CD4-positive, alpha-beta T cell treated with Interleukin-4 for 1 hour (primary cell): ENCODE measurements at regions not wholly inside any gene's neighbourhood (a gene's known extent, or its start where the extent isn't known, plus 50 kb on each side); places are given as distances from the start of the nearest gene placed in this dataset.

Experiments used
- DNase-seq, 2 donors: peaks; one replicate each; pipeline ENCODE4 v3.0.0-alpha.2; 2020 to 2022

DNA sequence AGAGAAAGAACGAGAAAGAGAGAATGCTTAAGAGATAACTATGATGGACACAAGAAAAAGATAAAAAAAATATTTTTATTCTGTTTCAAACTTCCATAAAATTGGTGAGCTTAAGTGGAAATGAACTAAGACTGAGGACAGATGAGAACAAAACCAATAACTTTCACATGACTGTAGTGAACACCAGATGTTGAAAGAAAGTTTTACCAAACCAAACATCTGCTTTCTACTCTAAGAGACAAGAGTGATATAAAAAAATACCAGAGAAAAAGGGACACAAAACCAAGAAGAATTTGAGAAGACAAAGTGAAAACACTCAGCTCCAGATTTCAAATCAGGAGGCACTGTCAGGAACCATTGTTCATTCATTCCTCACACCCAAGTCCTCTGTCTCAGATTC is 147.9 kb downstream of the IMPG2 start:
- DNase-seq = no peak

DNA sequence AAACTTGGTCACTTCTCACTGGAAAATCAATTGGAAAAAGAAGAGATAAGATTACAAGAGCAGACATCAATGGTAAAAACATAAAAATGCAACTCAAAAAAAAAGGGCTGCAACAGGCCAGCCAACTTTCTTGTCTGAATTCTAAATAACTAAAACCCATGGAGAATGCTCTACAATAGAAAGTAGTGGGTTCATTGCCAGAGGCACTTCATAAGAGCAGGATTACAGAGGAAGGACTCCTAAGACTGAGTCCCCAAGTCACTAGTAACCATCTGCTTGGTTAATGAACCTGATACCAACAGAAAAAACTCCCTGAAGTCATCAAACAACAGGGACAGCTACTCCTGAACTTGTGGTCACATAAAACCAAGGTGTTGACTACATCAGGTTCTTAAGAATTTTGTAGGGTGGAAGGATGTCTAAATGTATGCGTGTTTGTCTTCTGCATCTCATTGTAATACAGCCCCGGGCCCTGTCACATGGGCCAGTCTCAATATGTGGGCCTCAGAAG is 148.6 kb downstream of the IMPG2 start:
- DNase-seq = no peak

DNA sequence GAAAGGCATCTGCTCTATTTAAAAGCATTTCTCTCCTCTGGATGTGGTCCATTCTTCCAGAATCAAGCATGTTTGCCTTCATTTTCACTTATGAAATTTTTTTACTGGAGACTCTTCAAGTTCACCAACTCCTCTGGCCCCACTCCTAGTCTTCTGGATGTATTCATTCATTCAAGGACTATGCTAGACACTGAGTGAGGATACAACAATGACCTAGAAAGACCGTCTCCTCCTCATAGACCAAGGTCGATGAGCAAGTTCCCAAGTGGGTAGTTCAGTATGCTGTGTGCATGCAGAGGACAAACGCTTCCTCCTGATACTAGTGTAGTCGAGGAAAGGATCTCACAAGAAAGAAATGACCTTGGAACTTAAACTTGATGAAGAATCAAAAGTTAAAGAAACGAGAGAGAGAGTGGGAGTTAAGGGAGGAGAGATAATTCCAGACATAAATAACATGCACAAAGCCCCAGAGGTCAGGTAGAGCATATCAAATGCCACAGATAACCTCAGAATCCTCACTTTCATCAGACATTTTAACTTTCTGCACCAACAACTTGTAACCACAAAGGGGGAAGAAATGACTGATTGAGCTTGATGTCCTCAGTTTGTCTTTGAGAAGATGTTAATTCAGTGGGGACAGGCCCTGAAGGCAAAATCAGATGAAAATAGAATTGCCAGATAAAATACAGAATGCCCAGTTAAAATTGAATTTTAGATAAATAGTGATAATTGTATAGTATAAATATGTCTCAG is 149.4 kb downstream of the IMPG2 start:
- DNase-seq = no peak

DNA sequence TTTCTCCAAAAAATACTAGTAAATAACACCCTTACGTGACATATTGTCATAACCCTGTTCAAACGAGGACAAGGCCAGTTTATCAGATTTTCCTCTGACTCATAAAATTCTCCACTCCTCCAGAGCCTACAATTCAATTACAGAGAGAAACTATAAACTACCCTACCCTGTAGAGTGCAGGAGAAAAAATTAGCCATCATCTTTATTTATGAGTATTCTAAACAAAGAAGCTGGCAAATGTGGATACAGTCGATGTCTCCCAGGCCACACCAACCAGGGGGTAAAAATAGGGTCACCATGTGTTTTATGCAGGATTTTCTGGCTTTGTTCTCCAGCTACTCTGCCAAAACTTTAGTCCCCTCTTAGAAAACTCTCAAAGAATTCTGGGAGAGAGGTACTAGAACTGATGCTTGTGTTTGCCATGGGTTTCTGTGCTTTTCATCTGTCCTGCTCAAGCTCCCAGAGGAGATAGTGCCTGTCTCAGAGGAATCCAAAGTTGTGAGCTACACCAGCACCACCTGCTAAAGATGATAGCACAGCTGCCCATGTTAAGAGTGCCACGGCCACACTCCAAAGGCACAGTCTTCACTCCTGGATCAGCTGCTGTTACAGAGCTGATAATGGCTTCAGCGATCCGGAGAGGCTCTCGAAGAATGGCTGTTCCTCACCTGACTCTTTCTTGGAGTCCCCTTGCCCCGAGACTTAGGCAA is 150.2 kb downstream of the IMPG2 start:
- no peak for DNase-seq

DNA sequence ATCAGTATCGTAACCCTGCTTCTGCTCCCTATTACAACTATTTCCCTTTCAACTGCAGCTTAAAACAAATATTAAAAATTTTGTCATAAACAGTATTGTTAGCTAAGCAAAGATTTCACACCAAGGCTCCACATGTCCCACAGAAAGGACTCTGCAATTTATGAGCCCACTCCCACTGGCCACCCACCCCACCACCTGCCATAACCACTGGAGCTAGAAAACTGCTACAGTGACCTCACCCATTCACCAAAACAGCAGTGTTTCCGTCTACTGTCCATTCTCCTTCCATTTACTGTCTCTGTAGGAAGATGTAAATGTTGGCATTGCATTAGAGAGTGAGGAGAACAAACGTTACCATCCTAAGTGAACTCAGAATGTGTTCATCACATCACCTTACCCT is 150.9 kb downstream of the IMPG2 start:
- no peak for DNase-seq

DNA sequence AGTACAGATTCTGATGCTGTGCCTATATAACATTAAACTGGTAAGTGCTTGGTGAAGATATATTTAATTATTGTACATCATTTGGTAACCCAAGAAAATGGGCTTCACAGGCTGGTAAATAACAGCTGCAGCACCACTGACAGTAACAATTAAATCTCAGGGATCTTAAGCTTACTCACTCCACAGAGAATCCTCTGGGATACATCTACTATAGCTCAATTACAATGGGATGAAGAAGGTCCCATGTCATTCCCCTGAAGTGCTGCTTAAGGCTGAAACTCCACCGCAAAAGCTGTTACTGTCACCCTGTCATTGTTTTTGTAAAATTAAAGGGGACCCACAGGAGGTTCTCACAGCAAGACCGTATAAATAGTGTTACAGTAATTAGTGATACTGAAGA is 153.0 kb downstream of the IMPG2 start:
- DNase-seq = no peak

DNA sequence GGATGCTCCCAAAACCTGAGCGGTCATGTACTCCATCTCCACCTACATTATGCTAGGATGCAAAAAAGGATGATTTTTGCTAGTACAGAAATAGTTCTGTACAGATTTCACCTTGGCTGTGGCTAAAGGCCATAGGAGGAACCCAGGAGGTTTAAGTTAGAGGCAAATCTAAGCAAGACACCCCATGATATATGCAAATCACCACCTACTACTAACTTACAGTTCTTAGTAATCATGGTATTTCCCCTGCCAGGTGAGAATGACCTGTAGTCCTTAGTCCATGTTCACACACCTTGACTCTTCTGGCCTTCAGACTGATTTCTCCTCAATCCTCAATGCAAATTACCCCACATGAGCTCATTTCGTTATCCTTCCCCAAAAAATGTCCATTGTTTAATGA is 154.2 kb downstream of the IMPG2 start:
- no peak for DNase-seq

DNA sequence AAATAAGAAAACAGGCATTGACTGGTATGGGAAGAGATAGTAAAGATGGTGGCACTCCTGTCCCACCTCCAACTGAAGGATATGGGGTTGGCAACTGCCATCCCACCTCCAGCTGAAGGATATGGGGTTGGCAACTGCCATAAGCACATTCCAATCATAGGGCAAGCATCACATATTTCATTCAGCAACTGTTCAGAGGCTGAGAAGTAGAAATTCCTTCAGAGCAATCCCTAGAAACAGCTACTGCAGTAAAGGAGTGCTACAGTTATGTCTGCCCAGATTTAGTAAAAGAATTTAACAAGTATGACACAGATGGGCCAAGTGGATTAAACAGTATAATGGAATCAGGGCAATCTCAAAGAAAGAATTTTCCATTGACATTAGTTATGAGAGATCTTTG is 156.8 kb downstream of the IMPG2 start:
- no peak for DNase-seq

DNA sequence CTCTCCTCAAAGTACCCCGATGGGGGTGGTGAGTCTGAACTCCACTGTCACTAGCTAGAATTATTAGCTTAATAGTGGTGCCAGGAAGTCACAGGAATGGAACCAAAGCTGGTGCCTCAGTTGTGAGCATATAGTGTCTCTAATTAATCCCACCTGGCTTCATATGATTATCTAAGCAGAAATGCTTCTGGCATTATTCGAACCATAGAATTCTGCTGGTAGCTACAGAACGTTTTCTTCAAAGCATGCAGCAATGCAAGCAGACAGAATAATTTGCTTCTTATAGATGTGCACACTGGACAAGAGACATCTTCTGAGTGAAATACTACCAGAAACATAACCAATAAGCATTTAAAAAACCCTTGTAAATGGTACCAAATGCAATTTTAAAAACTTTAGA is 160.9 kb downstream of the IMPG2 start:
- DNase-seq = no peak

DNA sequence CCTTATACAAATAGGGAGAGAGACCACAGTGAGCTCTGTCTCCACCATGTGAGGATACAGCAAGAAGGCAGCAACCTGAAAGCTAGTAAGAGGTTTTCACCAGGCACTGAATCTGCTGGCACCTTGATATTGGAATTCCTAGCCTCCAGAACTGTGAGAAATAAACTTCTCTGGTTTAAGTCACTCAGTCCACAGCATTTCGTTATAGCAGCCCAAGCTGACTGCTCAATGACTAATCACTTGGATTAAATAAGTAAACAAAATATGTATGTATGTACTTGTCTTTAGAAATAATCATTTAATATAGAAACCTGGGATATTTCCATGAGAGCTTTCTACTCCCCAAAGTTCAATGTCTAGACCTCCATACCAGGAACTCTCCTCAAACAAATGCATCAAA is 162.0 kb downstream of the IMPG2 start:
- no peak for DNase-seq

DNA sequence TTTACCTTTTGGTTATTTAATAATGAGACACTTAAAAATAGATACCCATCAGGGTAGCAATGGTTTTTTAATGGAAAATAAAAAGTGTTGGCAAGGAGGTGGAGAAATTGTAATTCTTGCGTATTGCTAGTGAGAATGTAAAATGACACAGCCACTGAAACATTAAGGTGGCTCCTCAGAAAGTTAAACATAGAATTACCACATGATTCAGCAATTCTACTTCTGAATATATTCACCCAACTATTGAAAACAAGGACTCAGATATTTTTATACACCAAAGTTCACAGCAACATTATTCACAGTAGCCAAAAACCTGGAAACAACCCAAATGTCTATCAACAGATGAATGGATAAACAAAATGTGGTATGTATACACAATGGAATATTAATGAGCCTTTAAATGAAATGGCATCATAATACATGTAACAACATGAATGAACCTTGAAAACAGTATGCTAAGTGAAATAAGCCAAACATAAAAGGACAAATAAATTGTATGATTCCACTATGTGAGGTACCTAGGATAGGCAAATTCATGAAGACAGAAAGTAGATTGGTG is 163.5 kb downstream of the IMPG2 start:
- no peak for DNase-seq

DNA sequence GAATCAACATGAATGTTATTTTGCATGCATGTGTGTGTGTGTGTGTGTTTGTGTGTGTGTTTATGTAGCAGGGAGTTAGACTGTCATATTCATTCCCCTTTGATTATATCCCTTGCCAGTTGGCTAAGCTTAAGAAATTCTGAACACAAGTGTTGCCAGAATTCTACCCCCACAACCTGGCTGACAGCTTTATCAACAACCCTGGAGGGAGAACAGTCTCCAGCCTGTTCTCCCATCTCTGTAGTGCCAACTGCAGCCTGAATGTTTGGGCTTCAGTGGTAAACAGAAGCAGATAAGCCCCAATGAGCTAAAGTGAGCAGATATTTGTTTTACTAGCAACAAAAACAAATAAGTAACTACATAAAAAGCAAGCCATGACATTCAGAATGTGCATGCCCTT is 162.6 kb upstream of the ABI3BP start:
- no peak for DNase-seq

DNA sequence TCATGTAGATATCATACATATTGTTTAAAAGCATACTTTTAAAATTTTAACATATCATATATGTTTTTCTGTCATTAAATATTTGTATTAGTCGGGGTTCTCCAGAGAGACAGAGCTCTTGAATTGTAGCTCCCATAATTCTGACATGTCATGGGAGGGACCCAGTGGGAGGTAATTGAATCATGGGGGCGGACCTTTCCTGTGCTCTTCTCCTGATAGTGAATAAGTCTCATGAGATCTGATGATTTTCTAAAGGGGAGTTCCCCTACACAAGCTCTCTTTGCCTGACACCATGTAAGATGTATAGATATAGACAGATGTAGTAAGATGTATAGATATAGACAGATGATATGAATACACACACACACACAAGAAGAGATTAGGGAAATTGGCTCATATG is 161.2 kb upstream of the ABI3BP start:
- no peak for DNase-seq

DNA sequence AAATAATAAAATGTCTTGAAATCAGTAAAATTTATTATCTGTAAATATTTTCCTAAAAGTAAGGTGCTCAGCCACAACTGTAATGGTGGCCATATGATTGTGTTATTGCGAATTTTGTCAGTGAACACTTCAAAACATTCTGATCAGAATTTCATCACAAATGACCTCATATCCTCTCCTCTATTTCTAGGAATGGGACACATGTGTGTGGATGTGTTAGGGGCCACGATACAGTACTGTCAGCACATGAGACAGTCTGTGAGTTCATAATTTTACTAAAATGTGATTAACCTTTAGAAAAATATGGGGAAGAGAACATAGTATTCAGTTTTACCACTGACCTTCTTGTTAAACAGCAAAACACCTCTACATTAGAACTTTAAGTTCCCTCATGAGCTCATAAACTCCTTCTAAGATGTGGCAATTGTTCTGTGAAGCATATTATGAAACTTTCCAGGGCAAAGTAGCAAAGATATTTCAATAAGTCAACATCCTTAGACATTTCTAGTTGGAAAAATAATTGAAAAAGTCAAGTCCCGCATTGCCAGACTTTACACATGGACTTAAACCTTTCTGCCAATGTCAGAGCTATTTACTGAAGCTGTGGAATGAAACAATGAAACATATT is 158.2 kb upstream of the ABI3BP start:
- DNase-seq = no peak

DNA sequence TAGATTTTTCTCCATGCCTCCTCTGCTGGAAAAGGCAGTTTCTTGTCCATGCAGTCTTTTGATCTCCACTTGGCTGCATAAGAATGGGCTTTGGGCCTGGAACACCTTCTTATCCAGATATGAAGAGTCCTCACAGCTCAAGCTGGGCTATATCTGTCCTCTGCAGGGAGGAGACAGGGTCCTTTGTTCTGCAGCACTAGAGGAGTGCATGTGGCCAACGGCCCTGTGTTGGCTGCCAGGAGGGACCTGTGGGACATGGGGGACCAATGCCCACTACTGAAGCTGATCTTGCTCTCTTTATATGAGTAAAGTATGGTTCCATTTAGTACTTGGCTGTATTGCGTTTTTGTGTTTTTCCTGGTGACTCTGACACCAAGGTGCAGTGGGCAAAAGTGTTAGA is 157.3 kb upstream of the ABI3BP start:
- no peak for DNase-seq

DNA sequence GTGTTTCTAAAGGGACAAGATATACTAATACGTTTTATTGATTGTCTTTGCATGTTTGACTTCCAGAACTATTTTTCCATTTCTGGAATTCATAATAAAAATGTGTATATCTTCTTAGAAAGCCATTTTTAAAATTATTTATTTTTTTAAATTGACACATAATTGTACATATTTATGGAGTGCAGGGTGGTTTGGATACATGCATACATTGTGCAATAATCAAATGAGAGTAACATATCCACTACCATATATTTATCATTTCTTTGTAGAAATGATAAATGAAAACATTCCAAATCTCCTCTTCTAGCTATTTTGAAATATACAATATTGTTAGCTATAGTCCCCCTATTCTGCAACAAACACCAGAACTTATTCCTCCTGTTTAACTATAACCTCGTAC is 156.5 kb upstream of the ABI3BP start:
- DNase-seq = no peak

DNA sequence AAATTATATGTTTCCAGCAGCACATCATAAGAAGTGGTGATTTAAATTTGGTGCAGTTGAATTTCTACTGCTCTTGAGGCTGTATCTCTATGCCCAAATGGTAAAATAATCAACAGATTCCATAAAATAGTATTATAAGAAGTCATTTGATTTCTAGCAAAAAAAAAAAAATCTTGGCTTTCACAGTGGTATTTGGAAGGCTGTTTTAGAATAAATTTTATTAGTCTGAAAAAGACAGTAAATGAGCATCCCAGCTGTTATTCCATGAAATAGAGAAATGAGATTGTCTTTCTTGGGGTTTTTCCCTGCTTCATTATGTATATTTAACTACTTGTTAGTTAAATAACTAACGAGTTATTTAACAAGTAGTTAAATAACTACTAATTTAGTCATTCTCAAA is 156.0 kb upstream of the ABI3BP start:
- no peak for DNase-seq

DNA sequence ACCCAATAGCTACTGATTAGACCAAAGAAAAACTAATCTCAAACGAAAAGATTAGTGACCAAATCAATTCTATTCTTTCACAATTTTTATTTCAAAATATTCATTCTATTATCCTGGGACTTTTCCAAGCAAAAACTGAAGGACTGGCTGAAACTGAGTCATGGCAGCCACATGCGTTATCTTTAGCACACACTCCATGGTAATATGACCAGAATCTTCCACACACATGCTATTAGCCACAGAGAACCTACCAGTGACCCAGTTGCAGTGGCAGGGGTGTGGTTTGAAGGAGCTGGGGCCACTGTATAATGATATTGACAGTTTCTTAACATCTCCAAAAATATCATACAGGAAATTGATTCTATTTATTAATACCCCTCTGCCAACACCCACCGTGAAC is 154.8 kb upstream of the ABI3BP start:
- no peak for DNase-seq

DNA sequence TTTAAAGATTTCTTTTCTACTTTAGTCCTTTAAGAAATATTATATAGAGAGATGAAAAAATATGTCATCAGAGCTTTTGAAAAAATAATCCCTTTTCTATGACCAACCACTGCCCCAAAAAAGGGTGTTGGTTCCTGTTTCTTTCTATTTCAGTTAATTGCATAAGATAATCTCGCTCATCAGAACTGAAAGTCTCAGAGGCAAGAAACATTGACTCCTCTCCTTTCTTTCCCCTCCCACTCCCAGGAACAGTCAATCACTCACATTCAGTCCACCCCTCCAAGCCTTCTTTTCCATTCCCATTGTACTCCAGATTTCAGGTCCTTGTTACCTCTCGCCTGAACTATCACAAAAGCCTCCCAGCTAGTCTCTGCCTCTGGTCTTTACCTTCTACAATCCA is 153.7 kb upstream of the ABI3BP start:
- no peak for DNase-seq

DNA sequence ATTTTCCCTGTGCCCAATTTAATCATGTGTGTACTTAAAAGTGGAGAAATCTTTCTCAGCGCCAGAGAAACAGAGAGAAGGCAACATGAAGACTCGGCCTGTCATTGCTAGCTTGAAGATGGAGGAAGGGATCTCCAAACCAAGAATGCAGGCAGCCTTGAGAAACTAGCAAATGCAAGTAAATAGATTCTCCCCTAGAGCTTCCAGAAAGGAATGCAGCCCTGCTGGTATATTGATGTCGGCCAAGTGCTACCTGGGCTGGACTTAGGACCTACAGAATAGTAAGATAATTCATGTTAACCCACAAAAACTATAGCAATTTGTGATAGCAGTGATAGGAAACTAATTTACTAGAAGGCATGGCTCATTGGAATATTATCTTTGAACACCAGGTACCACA is 150.9 kb upstream of the ABI3BP start:
- DNase-seq = no peak

DNA sequence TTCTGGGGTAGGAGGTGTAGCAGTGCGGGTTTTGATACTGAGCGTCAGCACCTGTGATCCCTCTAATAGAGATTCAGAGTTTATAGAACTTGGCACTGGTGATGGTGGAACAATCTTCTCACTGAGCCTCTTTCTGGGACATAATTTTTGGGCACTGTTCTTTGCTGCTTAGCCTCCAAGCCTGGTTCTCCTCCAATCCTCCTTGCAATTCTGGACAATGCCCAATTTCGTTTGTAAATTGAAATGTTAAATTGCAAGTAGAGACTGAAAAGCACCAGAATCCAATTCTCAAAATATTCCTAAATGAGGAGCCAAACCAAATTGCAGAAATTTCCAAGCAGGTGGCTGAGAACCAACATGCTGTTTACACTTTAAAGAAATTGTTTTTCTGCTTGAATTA is 149.8 kb upstream of the ABI3BP start:
- DNase-seq = no peak

DNA sequence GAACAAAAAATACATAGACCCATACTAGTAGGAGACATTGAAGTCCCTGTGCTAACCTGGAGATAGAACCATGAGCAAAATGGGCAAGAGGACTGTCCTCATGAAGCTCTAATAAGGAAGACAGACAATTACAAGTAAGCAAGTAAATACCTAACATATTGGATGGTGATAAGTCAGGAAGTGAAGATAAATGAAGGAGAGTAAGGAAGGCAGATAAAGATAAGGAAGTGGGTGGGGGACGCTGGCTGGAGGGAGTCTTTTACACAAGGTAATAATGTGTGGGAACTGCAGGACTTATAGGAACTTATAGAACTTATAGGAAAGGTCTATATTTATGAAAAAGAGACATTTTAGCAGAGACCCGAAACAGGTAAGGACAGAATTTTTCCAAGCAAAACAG is 148.9 kb upstream of the ABI3BP start:
- no peak for DNase-seq

DNA sequence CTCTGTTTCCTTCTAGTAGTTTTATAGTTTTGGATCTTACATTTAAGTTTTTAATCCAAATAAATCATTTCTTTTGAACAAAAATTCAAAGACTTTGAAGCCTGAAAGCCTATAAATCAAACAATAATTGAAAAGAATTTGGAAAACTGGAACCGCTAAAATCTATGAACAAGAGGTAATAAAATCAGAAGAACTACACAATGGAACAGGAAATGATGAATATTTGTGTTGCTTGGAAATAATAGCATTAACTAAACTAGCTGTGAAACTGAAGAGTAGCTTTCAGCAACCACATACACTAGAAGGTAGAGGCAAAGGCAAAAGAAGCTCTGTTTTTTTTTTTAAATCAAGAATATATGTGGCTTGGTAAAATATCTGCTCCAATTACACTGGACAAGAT is 147.9 kb upstream of the ABI3BP start:
- no peak for DNase-seq

DNA sequence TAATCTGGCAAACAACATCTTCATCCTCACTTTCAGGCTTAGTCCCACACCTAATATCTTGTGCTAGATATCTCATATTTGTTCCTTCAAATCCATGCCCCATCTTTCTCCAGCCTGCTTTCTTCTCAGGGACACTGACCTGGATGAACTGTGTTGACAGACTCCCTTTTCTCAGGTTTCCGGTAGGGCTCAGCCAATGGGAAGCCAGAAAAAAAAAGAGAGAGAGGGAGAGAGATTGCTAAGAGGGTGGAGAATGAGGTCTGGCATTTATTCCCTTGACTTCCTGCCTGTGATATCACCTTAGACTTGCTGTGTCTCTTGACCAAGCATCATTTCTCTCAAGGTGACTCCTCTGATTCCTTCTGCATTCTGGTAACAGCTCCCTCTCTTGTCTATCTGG is 145.6 kb upstream of the ABI3BP start:
- no peak for DNase-seq
